Testis (tissue), 2 donors: ENCODE measurements at regions not wholly inside any gene's neighbourhood (a gene's known extent, or its start where the extent isn't known, plus 50 kb on each side); places are given as distances from the start of the nearest gene placed in this dataset.

Source experiments
- DNase-seq: peaks from one replicate; pipeline ENCODE4 v3.0.0-alpha.2; 2019
- H3K27ac ChIP-seq, 2 donors: fragments of 200-600 bp; sonication (generic); one replicate each; pipeline ENCODE4 v1.5.1; 2019
- H3K27me3 ChIP-seq: fragments of 200-600 bp; sonication (generic); one replicate; pipeline ENCODE4 v1.5.1; 2019
- H3K36me3 ChIP-seq: fragments of 200-600 bp; sonication (generic); one replicate; pipeline ENCODE4 v1.5.1; 2017; ENCODE audit warnings: low read depth; ENCODE audit errors: missing control alignments
- H3K4me1 ChIP-seq: fragments of 200-600 bp; sonication (generic); one replicate; pipeline ENCODE4 v1.5.1; 2019
- H3K4me3 ChIP-seq, 2 donors: fragments of 200-600 bp; sonication (generic); one replicate each; pipeline ENCODE4 v1.5.1; 2017 to 2019
- H3K9me3 ChIP-seq: fragments of 200-600 bp; sonication (generic); one replicate; pipeline ENCODE4 v1.5.1; 2017
- CTCF ChIP-seq, 3 experiments: fragments of 450-650 bp in 2 of 3; fragments of 200-600 bp in 1 of 3; sonication (generic) in 1 of 3; IDR thresholded peaks; one replicate each; pipeline ENCODE4 v1.5.1; 2016 to 2019; ENCODE audit warnings: antibody characterized with exemption in 3 of 3, mild to moderate bottlenecking in 2 of 3, moderate library complexity in 1 of 3
- POLR2A ChIP-seq: fragments of 450-650 bp; IDR thresholded peaks from one replicate; pipeline ENCODE4 v1.6.1; 2017; ENCODE audit warnings: antibody characterized with exemption, mild to moderate bottlenecking, moderate library complexity
- WGBS, 2 donors: methylation state at CpG; one replicate each; pipeline ENCODE4 v1.1.5; 2018; 5-methylcytosine and 5-hydroxymethylcytosine counted together
- intact Hi-C: fragments of 100-400 bp; cut with DNase I; formaldehyde crosslinking; loops from one replicate; pipeline ENCODE4 v1.15.1; 2023; ENCODE audit warnings: low total_unique reads

GRCh38 chr15:77810130-77810571, 177.4 kb upstream of the LINGO1 start:
- intact Hi-C loops = no loop called here
- no peaks in the 10 kb centered on the region for H3K9me3 ChIP-seq
- no peaks in the 10 kb centered on the region for H3K27me3 ChIP-seq
- TF ChIP-seq CTCF (IDR thresholded peaks at IDR 0.05) (no peak), POLR2A (no peak)
- H3K27ac ChIP-seq = no peak overlapping the region
- no peak for DNase-seq
- H3K4me1 ChIP-seq = no peaks in the 10 kb centered on the region
- WGBS, 2 donors = 83 to 85% methylated on average over 6 of the region's 6 CpGs
- no peaks in the 10 kb centered on the region for H3K36me3 ChIP-seq
- H3K4me3 ChIP-seq = no peak overlapping the region

GRCh38 chr15:77808581-77809177, 176.0 kb upstream of the LINGO1 start:
- Histone ChIP-seq H3K4me1 (no peaks in the 10 kb centered on the region), H3K36me3 (no peaks in the 10 kb centered on the region), H3K9me3 (no peaks in the 10 kb centered on the region), H3K27me3 (no peaks in the 10 kb centered on the region), H3K4me3 (no peak overlapping the region), H3K27ac (no peak overlapping the region)
- WGBS, 2 donors = 96 to 97% methylated on average over 5 to 8 of the region's 8 CpGs
- TF ChIP-seq POLR2A (no peak), CTCF (IDR thresholded peaks at IDR 0.05) (no peak)
- no peak for DNase-seq
- intact Hi-C loops = no loop called here

- no peak overlapping the region for H3K27ac ChIP-seq
- H3K36me3 ChIP-seq = no peaks in the 10 kb centered on the region
- intact Hi-C loops = no loop called here
- H3K9me3 ChIP-seq = no peaks in the 10 kb centered on the region
- H3K4me3 ChIP-seq = no peak overlapping the region
- TF ChIP-seq CTCF (IDR thresholded peaks at IDR 0.05) (no peak), POLR2A (no peak)
- WGBS, 2 donors = 81 to 86% methylated on average over 5 to 7 of the region's 7 CpGs
- H3K4me1 ChIP-seq = no peaks in the 10 kb centered on the region
- DNase-seq = no peak
- no peaks in the 10 kb centered on the region for H3K27me3 ChIP-seq
These were observed 175.4 kb upstream of the LINGO1 start for GRCh38 chr15:77808075-77808474.

GRCh38 chr15:77807611-77808010, 174.9 kb upstream of the LINGO1 start:
- no peaks in the 10 kb centered on the region for H3K4me1 ChIP-seq
- no peaks in the 10 kb centered on the region for H3K36me3 ChIP-seq
- no peak overlapping the region for H3K4me3 ChIP-seq
- no peaks in the 10 kb centered on the region for H3K9me3 ChIP-seq
- TF ChIP-seq POLR2A (no peak), CTCF (IDR thresholded peaks at IDR 0.05) (no peak)
- WGBS, 2 donors = 91 to 94% methylated on average over 9 of the region's 9 CpGs
- intact Hi-C loops = no loop called here
- DNase-seq = no peak
- no peaks in the 10 kb centered on the region for H3K27me3 ChIP-seq
- H3K27ac ChIP-seq = no peak overlapping the region

GRCh38 chr15:77807115-77807514, 174.4 kb upstream of the LINGO1 start:
- TF ChIP-seq CTCF (IDR thresholded peaks at IDR 0.05) (no peak), POLR2A (no peak)
- Histone ChIP-seq H3K27me3 (no peaks in the 10 kb centered on the region), H3K36me3 (no peaks in the 10 kb centered on the region), H3K9me3 (no peaks in the 10 kb centered on the region), H3K27ac (no peak overlapping the region), H3K4me1 (no peaks in the 10 kb centered on the region), H3K4me3 (no peak overlapping the region)
- DNase-seq = no peak
- intact Hi-C loops = no loop called here
- 77 to 89% methylated on average over 6 of the region's 6 CpGs for WGBS, 2 donors
